SU-DHL-6 (cell line): ENCODE measurements at regions not wholly inside any gene's neighbourhood (a gene's known extent, or its start where the extent isn't known, plus 50 kb on each side); places are given as distances from the start of the nearest gene placed in this dataset.

Experiments used
- EZH2phosphoT487 ChIP-seq: fragments of 200-600 bp; sonication (generic), shearing (Covaris generic); conservative IDR thresholded peaks from 2 replicates; pipeline ENCODE4 v1.6.1; 2018; ENCODE audit warnings: mild to moderate bottlenecking, antibody characterized with exemption, low read length, moderate library complexity, mixed read lengths
- TF ChIP-seq, protein P1 (sequence below): fragments of 200-600 bp; sonication (generic); IDR thresholded peaks from one replicate; pipeline ENCODE4 v1.5.1; 2017; ENCODE audit warnings: antibody characterized with exemption, mild to moderate bottlenecking, low read length, moderate library complexity; ENCODE audit not compliant: insufficient read depth, poor library complexity, severe bottlenecking

DNA sequence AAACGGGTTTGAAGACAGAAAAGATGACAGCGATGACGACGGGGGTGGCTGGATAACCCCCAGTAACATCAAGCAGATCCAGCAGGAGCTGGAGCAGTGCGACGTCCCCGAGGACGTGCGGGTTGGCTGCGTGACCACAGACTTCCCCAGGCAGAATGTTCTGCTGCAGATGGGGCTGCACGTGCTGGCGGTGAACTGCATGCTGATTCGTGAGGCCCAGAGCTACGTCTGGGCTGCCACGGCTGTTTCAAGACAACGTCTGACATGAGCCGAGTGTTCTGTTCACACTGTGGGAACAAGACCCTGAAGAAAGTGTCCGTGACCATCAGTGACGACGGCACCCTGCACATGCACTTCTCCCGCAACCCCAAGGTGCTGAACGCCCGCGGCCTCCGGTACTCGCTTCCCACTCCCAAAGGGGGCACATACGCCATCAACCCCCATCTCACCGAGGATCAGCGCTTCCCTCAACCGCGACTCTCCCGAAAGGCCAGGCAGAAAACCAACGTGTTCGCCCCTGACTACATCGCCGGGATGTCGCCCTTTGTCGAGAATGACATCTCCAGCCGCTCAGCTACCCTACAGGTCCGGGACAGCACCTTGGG lies 319.2 kb upstream of the SLC7A11 start:
- TF ChIP-seq, protein P1, sequence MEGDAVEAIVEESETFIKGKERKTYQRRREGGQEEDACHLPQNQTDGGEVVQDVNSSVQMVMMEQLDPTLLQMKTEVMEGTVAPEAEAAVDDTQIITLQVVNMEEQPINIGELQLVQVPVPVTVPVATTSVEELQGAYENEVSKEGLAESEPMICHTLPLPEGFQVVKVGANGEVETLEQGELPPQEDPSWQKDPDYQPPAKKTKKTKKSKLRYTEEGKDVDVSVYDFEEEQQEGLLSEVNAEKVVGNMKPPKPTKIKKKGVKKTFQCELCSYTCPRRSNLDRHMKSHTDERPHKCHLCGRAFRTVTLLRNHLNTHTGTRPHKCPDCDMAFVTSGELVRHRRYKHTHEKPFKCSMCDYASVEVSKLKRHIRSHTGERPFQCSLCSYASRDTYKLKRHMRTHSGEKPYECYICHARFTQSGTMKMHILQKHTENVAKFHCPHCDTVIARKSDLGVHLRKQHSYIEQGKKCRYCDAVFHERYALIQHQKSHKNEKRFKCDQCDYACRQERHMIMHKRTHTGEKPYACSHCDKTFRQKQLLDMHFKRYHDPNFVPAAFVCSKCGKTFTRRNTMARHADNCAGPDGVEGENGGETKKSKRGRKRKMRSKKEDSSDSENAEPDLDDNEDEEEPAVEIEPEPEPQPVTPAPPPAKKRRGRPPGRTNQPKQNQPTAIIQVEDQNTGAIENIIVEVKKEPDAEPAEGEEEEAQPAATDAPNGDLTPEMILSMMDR, result no peak
- TF ChIP-seq EZH2phosphoT487, result no peak
